Stomach (tissue), 8 donors: ENCODE measurements at regions not wholly inside any gene's neighbourhood (a gene's known extent, or its start where the extent isn't known, plus 50 kb on each side); places are given as distances from the start of the nearest gene placed in this dataset.

ENCODE experiments used
- DNase-seq, 2 donors: peaks; one replicate each; pipeline versions ENCODE4 v3.0.0 to v3.0.0-alpha.2; 2013 to 2019
- H3K27ac ChIP-seq, 5 donors: fragments of 200-600 bp in 4 of 5; sonication (generic) in 4 of 5; one replicate each; pipeline ENCODE4 v1.5.1; 2013 to 2019; ENCODE audit warnings: mild to moderate bottlenecking in 1 of 5, moderate library complexity in 1 of 5
- H3K27me3 ChIP-seq, 3 donors: fragments of 200-600 bp; sonication (generic); one replicate each; pipeline ENCODE4 v1.5.1; 2017 to 2019; ENCODE audit warnings: mixed run types in 1 of 3
- H3K36me3 ChIP-seq, 4 donors: fragments of 200-600 bp; sonication (generic); 1 replicate in 3 of 4; 2 replicates in 1 of 4; pipeline ENCODE4 v1.5.1; 2016 to 2019
- H3K4me1 ChIP-seq, 4 donors: fragments of 200-600 bp; sonication (generic); one replicate each; pipeline ENCODE4 v1.5.1; 2016 to 2019
- H3K4me3 ChIP-seq, 4 donors: fragments of 200-600 bp; sonication (generic) in 3 of 4; one replicate each; pipeline ENCODE4 v1.5.1; 2016 to 2019; ENCODE audit warnings: mild to moderate bottlenecking in 1 of 4
- H3K9me3 ChIP-seq, 4 donors: fragments of 200-600 bp; sonication (generic); one replicate each; pipeline ENCODE4 v1.5.1; 2016 to 2019
- CTCF ChIP-seq, 7 experiments: fragments of 450-650 bp in 4 of 7; fragments of 200-600 bp in 3 of 7; sonication (generic) in 3 of 7; IDR thresholded peaks; one replicate each; pipeline ENCODE4 v1.5.1; 2016 to 2019; ENCODE audit warnings: antibody characterized with exemption in 7 of 7, control low read depth in 2 of 7, mild to moderate bottlenecking in 1 of 7
- EP300 ChIP-seq: sonication (generic); formaldehyde crosslinking; IDR thresholded peaks from one replicate; pipeline ENCODE4 v1.6.1; 2017; ENCODE audit warnings: antibody characterized with exemption
- POLR2A ChIP-seq, 4 donors: fragments of 450-650 bp; IDR thresholded peaks; one replicate each; pipeline ENCODE4 v1.6.1; 2016; ENCODE audit warnings: antibody characterized with exemption in 4 of 4, control low read depth in 2 of 4, mild to moderate bottlenecking in 1 of 4, moderate library complexity in 1 of 4
- POLR2AphosphoS5 ChIP-seq, 3 donors: sonication (generic); formaldehyde crosslinking; IDR thresholded peaks; one replicate each; pipeline ENCODE4 v1.6.1; 2016; ENCODE audit warnings: antibody characterized with exemption in 3 of 3
- WGBS, 5 donors: extraction: QIAGEN DNeasy Blood & Tissue Kit in 3 of 5; methylation state at CpG; one replicate each; pipeline versions ENCODE4 v1.1.5 to v1.1.7; 2013 to 2018; 5-methylcytosine and 5-hydroxymethylcytosine counted together
- intact Hi-C: fragments of 100-400 bp; cut with DNase I; formaldehyde crosslinking; loops from one replicate; pipeline ENCODE4 v1.15.1; 2023; ENCODE audit warnings: low total_unique reads
- donor health status: healthy with polysubstance abuse.
- donor health status: Bipolar disorder and iron deficiency.
- donor health status: healthy.

- intact Hi-C loops: no loop called here
- no peak overlapping the region for H3K27ac ChIP-seq
- no peak for DNase-seq
Observed at GRCh38 chr1:213370523-213370922, 319.5 kb downstream of the RPS6KC1 start.

GRCh38 chr1:213371525-213371846 lies 320.4 kb downstream of the RPS6KC1 start:
- Histone ChIP-seq H3K4me1 (no peaks in the 10 kb centered on the region), H3K36me3 (no peaks in the 10 kb centered on the region), H3K27ac (no peak overlapping the region), H3K27me3 (no peaks in the 10 kb centered on the region), H3K9me3 (no peaks in the 10 kb centered on the region), H3K4me3 (no peak overlapping the region)
- intact Hi-C loops: no loop called here
- TF ChIP-seq CTCF (IDR thresholded peaks at IDR 0.05) (no peak), EP300 (no peak), POLR2AphosphoS5 (IDR thresholded peaks at IDR 0.05) (no peak), POLR2A (IDR thresholded peaks at IDR 0.05) (no peak)
- WGBS, 5 donors: 82 to 96% (median 91%) methylated on average over 3 of the region's 3 CpGs
- no peak for DNase-seq

More at GRCh38 chr1:213370523-213370922, 319.5 kb downstream of the RPS6KC1 start:
- no peaks in the 10 kb centered on the region for H3K9me3 ChIP-seq
- TF ChIP-seq CTCF (IDR thresholded peaks at IDR 0.05) (no peak), POLR2A (IDR thresholded peaks at IDR 0.05) (no peak), EP300 (no peak), POLR2AphosphoS5 (IDR thresholded peaks at IDR 0.05) (no peak)
- 82 to 93% (median 88%) methylated on average over 5 of the region's 5 CpGs for WGBS, 5 donors
- no peaks in the 10 kb centered on the region for H3K27me3 ChIP-seq
- H3K36me3 ChIP-seq: no peaks in the 10 kb centered on the region
- no peak overlapping the region for H3K4me3 ChIP-seq
- no peaks in the 10 kb centered on the region for H3K4me1 ChIP-seq

GRCh38 chr1:213371847-213372619 lies 321.0 kb downstream of the RPS6KC1 start:
- Histone ChIP-seq H3K36me3 (no peaks in the 10 kb centered on the region), H3K27me3 (no peaks in the 10 kb centered on the region), H3K4me3 (no peak overlapping the region), H3K9me3 (no peaks in the 10 kb centered on the region), H3K27ac (no peak overlapping the region), H3K4me1 (no peaks in the 10 kb centered on the region)
- no peak for TF ChIP-seq POLR2AphosphoS5 (IDR thresholded peaks at IDR 0.05)
- TF ChIP-seq EP300: no peak
- no peak for TF ChIP-seq POLR2A (IDR thresholded peaks at IDR 0.05)
- TF ChIP-seq CTCF (IDR thresholded peaks at IDR 0.05): no peak
- intact Hi-C loops: no loop called here
- no peak for DNase-seq
- 56 to 78% (median 64%) methylated on average over 9 of the region's 9 CpGs for WGBS, 5 donors

- Histone ChIP-seq H3K27me3 (no peaks in the 10 kb centered on the region), H3K27ac (no peak overlapping the region), H3K4me3 (no peak overlapping the region), H3K9me3 (no peaks in the 10 kb centered on the region), H3K36me3 (no peaks in the 10 kb centered on the region), H3K4me1 (no peaks in the 10 kb centered on the region)
- TF ChIP-seq EP300 (no peak), CTCF (IDR thresholded peaks at IDR 0.05) (peak in 5 of 7 experiments; percentile 45 to 77 (median 64)), POLR2AphosphoS5 (IDR thresholded peaks at IDR 0.05) (no peak), POLR2A (IDR thresholded peaks at IDR 0.05) (no peak)
- WGBS, 5 donors: 25 to 30% (median 29%) methylated on average over 5 of the region's 5 CpGs
- DNase-seq: peak; percentile 54 to 83
- intact Hi-C loops: no loop called here
Observed at GRCh38 chr1:213374369-213374768, 323.3 kb downstream of the RPS6KC1 start.
